GM23248 (cell line): ENCODE measurements at regions not wholly inside any gene's neighbourhood (a gene's known extent, or its start where the extent isn't known, plus 50 kb on each side); places are given as distances from the start of the nearest gene placed in this dataset.

Source experiments
- EZH2 ChIP-seq: fragments of 200-600 bp; sonication (generic); IDR thresholded peaks from 2 replicates; pipeline ENCODE4 v1.6.1; 2018; ENCODE audit warnings: antibody characterized with exemption, mild to moderate bottlenecking; ENCODE audit not compliant: insufficient read depth, poor library complexity, severe bottlenecking
- EZH2phosphoT487 ChIP-seq: fragments of 200-600 bp; sonication (generic); IDR thresholded peaks from 2 replicates; pipeline ENCODE4 v1.6.1; 2018; ENCODE audit warnings: antibody characterized with exemption, moderate library complexity, mild to moderate bottlenecking, low read depth; ENCODE audit not compliant: insufficient read depth

- TF ChIP-seq EZH2, result no peak
- TF ChIP-seq EZH2phosphoT487, result no peak
Observed at GRCh38 chr5:152547202-152547601, 142.1 kb upstream of the NMUR2 start.
